ENCODE measurements at regions not wholly inside any gene's neighbourhood (a gene's known extent, or its start where the extent isn't known, plus 50 kb on each side); places are given as distances from the start of the nearest gene placed in this dataset.

- no peaks in the 10 kb centered on the region for H3K36me3 ChIP-seq (ENCODE audit: low read depth)
- no peaks in the 10 kb centered on the region; the same call in 1 of the 2 replicates for H3K27me3 ChIP-seq (replicated peaks; ENCODE audit: insufficient read depth)
- DNase-seq: peak; percentile 69
- H3K4me3 ChIP-seq: no peak overlapping the region
- H3K79me2 ChIP-seq (ENCODE audit: insufficient read depth): no peaks in the 10 kb centered on the region
- H4K20me1 ChIP-seq (ENCODE audit: insufficient read depth): no peaks in the 10 kb centered on the region
- in situ Hi-C loops (cut with MboI): no loop called here
- peak overlapping the region; percentile 14 for H3K4me2 ChIP-seq (ENCODE audit: unreplicated experiment)
- no peak overlapping the region for H2AFZ ChIP-seq
- no peaks in the 10 kb centered on the region for H3F3A ChIP-seq (ENCODE audit: insufficient read depth)
- H3K9me3 ChIP-seq (ENCODE audit: low read depth): no peaks in the 10 kb centered on the region
- peaks cover 6% of the 10 kb centered on the region for H3K4me1 ChIP-seq (ENCODE audit: insufficient read depth)
- no peak overlapping the region for H3K27ac ChIP-seq
- TF ChIP-seq EZH2 (IDR thresholded peaks at IDR 0.05; ENCODE audit: insufficient read depth, poor library complexity, severe bottlenecking) (no peak), EZH2phosphoT487 (IDR thresholded peaks at IDR 0.05; ENCODE audit: insufficient read depth, low read depth) (no peak)
- no peaks in the 10 kb centered on the region for H3K9me2 ChIP-seq (ENCODE audit: insufficient read depth)
- no peak overlapping the region for H3K9ac ChIP-seq
These were observed 491.2 kb downstream of the PIK3C3 start for GRCh38 chr18:42446195-42446594.

- DNase-seq: no peak
- H3K9me3 ChIP-seq (ENCODE audit: low read depth): no peaks in the 10 kb centered on the region
- H3K4me2 ChIP-seq (ENCODE audit: unreplicated experiment): no peak overlapping the region
- H3K4me3 ChIP-seq: no peak overlapping the region
- no peak overlapping the region for H2AFZ ChIP-seq
- H3K79me2 ChIP-seq (ENCODE audit: insufficient read depth): no peaks in the 10 kb centered on the region
- H3K27me3 ChIP-seq (replicated peaks; ENCODE audit: insufficient read depth): no peaks in the 10 kb centered on the region; the same call in none of the 2 replicates
- H4K20me1 ChIP-seq (ENCODE audit: insufficient read depth): no peaks in the 10 kb centered on the region
- 52 to 57% methylated on average over 1 of the region's 1 CpG for WGBS, 2 experiments (ENCODE audit: low coverage in 1 of 2, low lambda C conversion rate in 2 of 2, missing lambda C conversion rate in 2 of 2)
- H3K36me3 ChIP-seq (ENCODE audit: low read depth): no peaks in the 10 kb centered on the region
- H3K9me2 ChIP-seq (ENCODE audit: insufficient read depth): no peaks in the 10 kb centered on the region
- in situ Hi-C loops (cut with MboI): no loop called here
- H3K27ac ChIP-seq: no peak overlapping the region
- no peaks in the 10 kb centered on the region for H3F3A ChIP-seq (ENCODE audit: insufficient read depth)
- H3K9ac ChIP-seq: no peak overlapping the region
- peaks cover 6% of the 10 kb centered on the region for H3K4me1 ChIP-seq (ENCODE audit: insufficient read depth)
- TF ChIP-seq EZH2phosphoT487 (IDR thresholded peaks at IDR 0.05; ENCODE audit: insufficient read depth, low read depth) (no peak), EZH2 (IDR thresholded peaks at IDR 0.05; ENCODE audit: insufficient read depth, poor library complexity, severe bottlenecking) (no peak)
These were observed 492.7 kb downstream of the PIK3C3 start for GRCh38 chr18:42447688-42448087.

DNA sequence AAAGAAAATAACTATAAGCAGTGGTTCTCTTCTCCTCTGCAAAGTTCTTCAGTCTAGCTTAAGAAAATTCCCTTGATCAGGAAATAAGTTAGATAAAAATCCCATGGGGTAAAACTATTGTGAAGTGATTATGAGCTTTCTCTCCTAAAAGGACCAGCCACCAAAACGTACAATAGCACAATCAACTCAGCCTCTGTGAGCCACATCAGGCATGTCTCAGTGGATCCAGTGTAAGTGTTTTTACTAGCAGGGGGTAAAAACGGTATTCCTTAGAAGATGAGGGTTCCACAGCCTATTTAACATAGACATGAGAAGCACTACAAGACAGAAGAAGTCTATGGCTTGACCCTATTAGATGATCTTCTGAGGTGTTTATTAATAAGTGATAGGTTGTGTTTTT is 503.2 kb downstream of the PIK3C3 start:
- H3K9ac ChIP-seq: no peak overlapping the region
- no peak for DNase-seq
- in situ Hi-C loops (cut with MboI): no loop called here
- H3K27me3 ChIP-seq (replicated peaks; ENCODE audit: insufficient read depth): no peaks in the 10 kb centered on the region; the same call in 1 of the 2 replicates
- H3K79me2 ChIP-seq (ENCODE audit: insufficient read depth): no peaks in the 10 kb centered on the region
- WGBS, 2 experiments (ENCODE audit: low coverage in 1 of 2, low lambda C conversion rate in 2 of 2, missing lambda C conversion rate in 2 of 2): 5 to 8% methylated on average over 2 of the region's 2 CpGs
- no peak overlapping the region for H2AFZ ChIP-seq
- no peaks in the 10 kb centered on the region for H3K4me1 ChIP-seq (ENCODE audit: insufficient read depth)
- no peaks in the 10 kb centered on the region for H3K9me2 ChIP-seq (ENCODE audit: insufficient read depth)
- H3K4me3 ChIP-seq: no peak overlapping the region
- no peak for TF ChIP-seq EZH2 (IDR thresholded peaks at IDR 0.05; ENCODE audit: insufficient read depth, poor library complexity, severe bottlenecking)
- TF ChIP-seq EZH2phosphoT487 (IDR thresholded peaks at IDR 0.05; ENCODE audit: insufficient read depth, low read depth): no peak
- no peaks in the 10 kb centered on the region for H3K36me3 ChIP-seq (ENCODE audit: low read depth)
- no peaks in the 10 kb centered on the region for H3F3A ChIP-seq (ENCODE audit: insufficient read depth)
- no peak overlapping the region for H3K4me2 ChIP-seq (ENCODE audit: unreplicated experiment)
- H4K20me1 ChIP-seq (ENCODE audit: insufficient read depth): no peaks in the 10 kb centered on the region
- no peak overlapping the region for H3K27ac ChIP-seq
- H3K9me3 ChIP-seq (ENCODE audit: low read depth): no peaks in the 10 kb centered on the region

DNA sequence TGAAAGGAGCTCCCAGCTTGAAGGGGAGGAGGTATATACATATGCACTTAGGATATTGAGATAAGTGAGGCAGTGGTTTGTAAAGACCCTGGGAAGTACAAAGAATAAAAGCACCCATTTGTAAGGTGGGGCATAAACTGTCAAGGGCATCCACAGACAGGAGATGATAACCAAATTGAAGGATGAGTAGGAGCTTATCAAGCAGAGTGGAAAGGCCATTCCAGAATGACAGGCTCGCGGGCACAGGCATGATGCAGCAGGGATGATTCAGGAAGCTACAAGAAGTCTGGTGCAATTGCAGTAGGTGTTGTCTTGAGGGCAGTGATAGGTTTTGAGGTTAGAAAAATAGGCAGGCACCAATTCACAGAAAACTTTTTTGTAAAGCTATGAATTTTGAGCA is 504.8 kb downstream of the PIK3C3 start:
- in situ Hi-C loops (cut with MboI): no loop called here
- H3K9me2 ChIP-seq (ENCODE audit: insufficient read depth): no peaks in the 10 kb centered on the region
- 13 to 15% methylated on average over 2 of the region's 2 CpGs for WGBS, 2 experiments (ENCODE audit: low coverage in 1 of 2, low lambda C conversion rate in 2 of 2, missing lambda C conversion rate in 2 of 2)

GRCh38 chr18:42471885-42472284 is 516.9 kb downstream of the PIK3C3 start:
- Histone ChIP-seq H2AFZ (no peak overlapping the region), H3K27ac (no peak overlapping the region), H3K9ac (no peak overlapping the region), H3K4me3 (no peak overlapping the region), H4K20me1 (ENCODE audit: insufficient read depth) (no peaks in the 10 kb centered on the region), H3K9me3 (ENCODE audit: low read depth) (no peaks in the 10 kb centered on the region), H3F3A (ENCODE audit: insufficient read depth) (no peaks in the 10 kb centered on the region), H3K79me2 (ENCODE audit: insufficient read depth) (no peaks in the 10 kb centered on the region), H3K36me3 (ENCODE audit: low read depth) (no peaks in the 10 kb centered on the region), H3K9me2 (ENCODE audit: insufficient read depth) (no peaks in the 10 kb centered on the region), H3K4me2 (ENCODE audit: unreplicated experiment) (no peak overlapping the region), H3K4me1 (ENCODE audit: insufficient read depth) (no peaks in the 10 kb centered on the region), H3K27me3 (replicated peaks; ENCODE audit: insufficient read depth) (no peaks in the 10 kb centered on the region)
- TF ChIP-seq EZH2 (IDR thresholded peaks at IDR 0.05; ENCODE audit: insufficient read depth, poor library complexity, severe bottlenecking) (no peak), EZH2phosphoT487 (IDR thresholded peaks at IDR 0.05; ENCODE audit: insufficient read depth, low read depth) (no peak)
- 37 to 50% methylated on average over 1 of the region's 1 CpG for whole genome bisulfite sequencing, 2 experiments (ENCODE audit: low coverage in 1 of 2, low lambda C conversion rate in 2 of 2, missing lambda C conversion rate in 2 of 2)
- DNase-seq: no peak
- in situ Hi-C loops (cut with MboI): no loop called here

More for the DNA sequence above, 504.8 kb downstream of the PIK3C3 start:
- Histone ChIP-seq H3K79me2 (ENCODE audit: insufficient read depth) (no peaks in the 10 kb centered on the region), H3K4me3 (no peak overlapping the region), H3K4me2 (ENCODE audit: unreplicated experiment) (no peak overlapping the region), H3K36me3 (ENCODE audit: low read depth) (no peaks in the 10 kb centered on the region), H3K9ac (no peak overlapping the region), H3F3A (ENCODE audit: insufficient read depth) (no peaks in the 10 kb centered on the region), H3K27me3 (replicated peaks; ENCODE audit: insufficient read depth) (no peaks in the 10 kb centered on the region; the same call in 1 of the 2 replicates), H3K27ac (no peak overlapping the region), H3K9me3 (ENCODE audit: low read depth) (no peaks in the 10 kb centered on the region), H4K20me1 (ENCODE audit: insufficient read depth) (no peaks in the 10 kb centered on the region), H2AFZ (no peak overlapping the region), H3K4me1 (ENCODE audit: insufficient read depth) (no peaks in the 10 kb centered on the region)
- TF ChIP-seq EZH2 (IDR thresholded peaks at IDR 0.05; ENCODE audit: insufficient read depth, poor library complexity, severe bottlenecking) (no peak), EZH2phosphoT487 (IDR thresholded peaks at IDR 0.05; ENCODE audit: insufficient read depth, low read depth) (no peak)
- DNase-seq: no peak
